GM18868 (cell line): ENCODE measurements at regions not wholly inside any gene's neighbourhood (a gene's known extent, or its start where the extent isn't known, plus 50 kb on each side); places are given as distances from the start of the nearest gene placed in this dataset.
"Not testable (repeated sequence)": the region's sequence is repeated elsewhere in the genome, so short reads cannot be mapped to it uniquely, and the experiment has no call there.

ENCODE experiments used
- ATAC-seq: cut with Tn5 transposase; IDR thresholded peaks from one replicate; pipeline ENCODE4 v1.9.1; 2021; ENCODE audit warnings: mild to moderate bottlenecking, moderate library complexity; ENCODE audit not compliant: unreplicated experiment

GRCh38 chr3:188972310-188972709 is 199.5 kb upstream of the TPRG1 start:
- no peak for ATAC-seq

GRCh38 chr3:188974856-188975599 is 196.7 kb upstream of the TPRG1 start:
- no peak for ATAC-seq

- no peak for ATAC-seq
Measured at GRCh38 chr3:188975600-188976314, 196.0 kb upstream of the TPRG1 start.

- ATAC-seq = no peak
Measured at GRCh38 chr3:188976407-188976806, 195.4 kb upstream of the TPRG1 start.

GRCh38 chr3:188978421-188979171 is 193.2 kb upstream of the TPRG1 start:
- no peak for ATAC-seq

- no peak for ATAC-seq
Measured at GRCh38 chr3:188979248-188979647, 192.5 kb upstream of the TPRG1 start.

- ATAC-seq = no peak
Measured at GRCh38 chr3:188979669-188980310, 192.0 kb upstream of the TPRG1 start.

- no peak for ATAC-seq
Measured at GRCh38 chr3:188993181-188993580, 178.6 kb upstream of the TPRG1 start.

- no peak for ATAC-seq
Measured at GRCh38 chr3:189001559-189001958, 170.2 kb upstream of the TPRG1 start.

GRCh38 chr3:189003410-189003809 is 168.4 kb upstream of the TPRG1 start:
- no peak for ATAC-seq

GRCh38 chr3:189013224-189013888 is 158.4 kb upstream of the TPRG1 start:
- no peak for ATAC-seq

- ATAC-seq = no peak
Measured at GRCh38 chr3:189014526-189014925, 157.2 kb upstream of the TPRG1 start.

- not testable (repeated sequence) for ATAC-seq
Measured at GRCh38 chr3:189022576-189023466, 148.9 kb upstream of the TPRG1 start.

- no peak for ATAC-seq
Measured at GRCh38 chr3:189025866-189026265, 145.9 kb upstream of the TPRG1 start.

GRCh38 chr3:189027626-189028155 is 144.1 kb upstream of the TPRG1 start:
- no peak for ATAC-seq

- ATAC-seq = no peak
Measured at GRCh38 chr3:189038773-189039745, 132.7 kb upstream of the TPRG1 start.

- ATAC-seq = no peak
Measured at GRCh38 chr3:189040656-189041335, 131.0 kb upstream of the TPRG1 start.
